ENCODE measurements at regions not wholly inside any gene's neighbourhood (a gene's known extent, or its start where the extent isn't known, plus 50 kb on each side); places are given as distances from the start of the nearest gene placed in this dataset.

- no peak for TF ChIP-seq CTCF (IDR thresholded peaks at IDR 0.05; ENCODE audit: low read length)
- TF ChIP-seq EZH2 (IDR thresholded peaks at IDR 0.05; ENCODE audit: borderline replicate concordance, low read length), result no peak
Observed at GRCh38 chr10:117792214-117792613, 249.7 kb downstream of the EMX2 start.

Data from OCI-LY1 (cell line).